Liver (tissue), 8 donors: ENCODE measurements at regions not wholly inside any gene's neighbourhood (a gene's known extent, or its start where the extent isn't known, plus 50 kb on each side); places are given as distances from the start of the nearest gene placed in this dataset.
"Not testable (repeated sequence)": the region's sequence is repeated elsewhere in the genome, so short reads cannot be mapped to it uniquely, and the experiment has no call there.

Experiments used
- DNase-seq: peaks from one replicate; pipeline ENCODE4 v3.0.0-alpha.2; 2017; ENCODE audit warnings: low spot score
- H3K27ac ChIP-seq, 2 donors: one replicate each; pipeline ENCODE4 v1.7.0; 2013; ENCODE audit warnings: inconsistent platforms in 2 of 2, low read length in 2 of 2, control low read depth in 1 of 2, low read depth in 1 of 2, mild to moderate bottlenecking in 1 of 2
- H3K27me3 ChIP-seq, 4 donors: one replicate each; pipeline versions ENCODE4 v1.6.1 to v1.7.0; 2013; ENCODE audit warnings: low read length in 3 of 4, inconsistent platforms in 1 of 4, mild to moderate bottlenecking in 1 of 4, moderate library complexity in 1 of 4; ENCODE audit not compliant: control insufficient read depth in 4 of 4, insufficient read depth in 4 of 4
- H3K36me3 ChIP-seq, 4 donors: one replicate each; pipeline versions ENCODE4 v1.6.1 to v1.7.0; 2013; ENCODE audit warnings: low read length in 3 of 4, mild to moderate bottlenecking in 3 of 4, low read depth in 1 of 4, moderate library complexity in 1 of 4; ENCODE audit not compliant: control insufficient read depth in 4 of 4, insufficient read depth in 3 of 4
- H3K4me1 ChIP-seq, 4 donors: one replicate each; pipeline versions ENCODE4 v1.6.1 to v1.7.0; 2013; ENCODE audit warnings: low read length in 3 of 4, mild to moderate bottlenecking in 3 of 4, moderate library complexity in 1 of 4; ENCODE audit not compliant: control insufficient read depth in 4 of 4, insufficient read depth in 4 of 4
- H3K4me3 ChIP-seq, 3 donors: one replicate each; pipeline versions ENCODE4 v1.6.1 to v1.7.0; 2013; ENCODE audit warnings: low read length in 3 of 3, control low read depth in 1 of 3, low read depth in 1 of 3, mild to moderate bottlenecking in 1 of 3
- H3K9ac ChIP-seq, 2 donors: one replicate each; pipeline ENCODE4 v1.7.0; 2013; ENCODE audit warnings: low read length in 2 of 2, mild to moderate bottlenecking in 2 of 2, moderate library complexity in 2 of 2, control low read depth in 1 of 2, low read depth in 1 of 2
- H3K9me3 ChIP-seq, 4 donors: one replicate each; pipeline versions ENCODE4 v1.6.1 to v1.7.0; 2013; ENCODE audit warnings: low read length in 3 of 4; ENCODE audit not compliant: control insufficient read depth in 4 of 4
- EGR1 ChIP-seq, 2 donors: IDR thresholded peaks; 2 replicates each; pipeline ENCODE4 v1.6.1; 2016 to 2018; ENCODE audit warnings: antibody characterized with exemption in 2 of 2, low read depth in 2 of 2
- FOXA1 ChIP-seq: IDR thresholded peaks from 2 replicates; pipeline ENCODE4 v1.6.1; 2016; ENCODE audit warnings: antibody characterized with exemption
- FOXA2 ChIP-seq: IDR thresholded peaks from 2 replicates; pipeline ENCODE4 v1.6.1; 2016; ENCODE audit warnings: antibody characterized with exemption
- HNF4G ChIP-seq: IDR thresholded peaks from 2 replicates; pipeline ENCODE4 v1.6.1; 2016; ENCODE audit warnings: antibody characterized with exemption
- JUND ChIP-seq, 2 donors: IDR thresholded peaks; 2 replicates each; pipeline ENCODE4 v1.6.1; 2016; ENCODE audit warnings: antibody characterized with exemption in 2 of 2
- NR2F2 ChIP-seq: IDR thresholded peaks from 2 replicates; pipeline ENCODE4 v1.6.1; 2016; ENCODE audit warnings: antibody characterized with exemption
- RXRA ChIP-seq, 2 donors: IDR thresholded peaks; 2 replicates each; pipeline ENCODE4 v1.6.1; 2017 to 2018; ENCODE audit warnings: antibody characterized with exemption in 2 of 2, mild to moderate bottlenecking in 1 of 2
- SP1 ChIP-seq: IDR thresholded peaks from 2 replicates; pipeline ENCODE4 v1.6.1; 2018; ENCODE audit warnings: antibody characterized with exemption, mild to moderate bottlenecking
- TAF1 ChIP-seq: conservative IDR thresholded peaks from 2 replicates; pipeline ENCODE4 v1.6.1; 2016; ENCODE audit warnings: antibody characterized with exemption, mild to moderate bottlenecking
- WGBS: extraction: QIAGEN DNeasy Blood & Tissue Kit; methylation state at CpG from one replicate; pipeline ENCODE4 v1.1.7; 2013; 5-methylcytosine and 5-hydroxymethylcytosine counted together
- TF ChIP-seq, protein P1 (sequence below): fragments of 150-350 bp; IDR thresholded peaks from 2 replicates; pipeline ENCODE4 v1.5.1; 2017; ENCODE audit warnings: improper control_type of control experiment, low read depth, low read length; ENCODE audit not compliant: missing input control
- TF ChIP-seq, protein P2 (sequence below): IDR thresholded peaks from 2 replicates; pipeline ENCODE4 v1.6.1; 2016; ENCODE audit warnings: antibody characterized with exemption
- TF ChIP-seq, protein P3 (sequence below): IDR thresholded peaks from 2 replicates; pipeline ENCODE4 v1.6.1; 2016; ENCODE audit warnings: antibody characterized with exemption
- donor health status: healthy.
- donor health status: healthy.
- donor health status: healthy.
- donor health status: healthy.
- donor health status: healthy.

DNA sequence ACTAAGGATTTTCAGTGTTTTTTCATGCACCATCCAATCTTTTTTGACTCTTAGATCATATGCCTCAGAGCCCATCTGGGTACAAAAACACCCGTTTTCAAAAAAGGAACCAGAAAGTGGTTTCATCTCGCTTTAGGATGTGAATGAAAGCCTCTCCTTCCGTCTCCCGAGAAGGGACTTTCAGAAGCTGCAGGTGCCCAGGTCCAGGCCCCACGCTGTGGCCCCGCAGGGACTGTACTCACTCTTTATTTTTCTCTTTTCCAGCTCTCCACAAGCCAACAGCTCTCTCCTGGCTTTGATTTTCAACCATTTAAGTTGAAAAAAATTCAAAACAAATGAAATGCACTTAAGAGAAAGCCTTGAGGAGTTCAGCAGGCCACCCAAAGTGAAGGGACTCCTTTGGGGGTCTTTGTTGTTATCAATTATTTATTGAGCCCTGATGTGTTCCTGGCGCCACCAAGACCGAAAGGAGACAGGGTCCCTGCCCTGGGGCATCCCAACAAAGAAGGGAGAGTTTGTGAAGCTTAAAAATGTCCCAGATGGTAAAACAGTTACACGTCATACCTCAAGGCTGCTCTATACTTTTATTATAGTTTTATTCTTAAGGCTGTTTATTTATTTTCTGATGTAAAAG, 467.3 kb downstream of the PREX1 start:
- Histone ChIP-seq H3K36me3 (no peaks in the 10 kb centered on the region), H3K27ac (no peak overlapping the region), H3K9ac (no peak overlapping the region), H3K4me3 (no peak overlapping the region), H3K9me3 (no peaks in the 10 kb centered on the region), H3K27me3 (no peaks in the 10 kb centered on the region), H3K4me1 (no peaks in the 10 kb centered on the region)
- no peak for TF ChIP-seq JUND (IDR thresholded peaks at IDR 0.05)
- no peak for TF ChIP-seq TAF1
- TF ChIP-seq, protein P1, sequence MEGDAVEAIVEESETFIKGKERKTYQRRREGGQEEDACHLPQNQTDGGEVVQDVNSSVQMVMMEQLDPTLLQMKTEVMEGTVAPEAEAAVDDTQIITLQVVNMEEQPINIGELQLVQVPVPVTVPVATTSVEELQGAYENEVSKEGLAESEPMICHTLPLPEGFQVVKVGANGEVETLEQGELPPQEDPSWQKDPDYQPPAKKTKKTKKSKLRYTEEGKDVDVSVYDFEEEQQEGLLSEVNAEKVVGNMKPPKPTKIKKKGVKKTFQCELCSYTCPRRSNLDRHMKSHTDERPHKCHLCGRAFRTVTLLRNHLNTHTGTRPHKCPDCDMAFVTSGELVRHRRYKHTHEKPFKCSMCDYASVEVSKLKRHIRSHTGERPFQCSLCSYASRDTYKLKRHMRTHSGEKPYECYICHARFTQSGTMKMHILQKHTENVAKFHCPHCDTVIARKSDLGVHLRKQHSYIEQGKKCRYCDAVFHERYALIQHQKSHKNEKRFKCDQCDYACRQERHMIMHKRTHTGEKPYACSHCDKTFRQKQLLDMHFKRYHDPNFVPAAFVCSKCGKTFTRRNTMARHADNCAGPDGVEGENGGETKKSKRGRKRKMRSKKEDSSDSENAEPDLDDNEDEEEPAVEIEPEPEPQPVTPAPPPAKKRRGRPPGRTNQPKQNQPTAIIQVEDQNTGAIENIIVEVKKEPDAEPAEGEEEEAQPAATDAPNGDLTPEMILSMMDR: no peak
- 79% methylated on average over 9 of the region's 9 CpGs for WGBS
- DNase-seq: no peak

DNA sequence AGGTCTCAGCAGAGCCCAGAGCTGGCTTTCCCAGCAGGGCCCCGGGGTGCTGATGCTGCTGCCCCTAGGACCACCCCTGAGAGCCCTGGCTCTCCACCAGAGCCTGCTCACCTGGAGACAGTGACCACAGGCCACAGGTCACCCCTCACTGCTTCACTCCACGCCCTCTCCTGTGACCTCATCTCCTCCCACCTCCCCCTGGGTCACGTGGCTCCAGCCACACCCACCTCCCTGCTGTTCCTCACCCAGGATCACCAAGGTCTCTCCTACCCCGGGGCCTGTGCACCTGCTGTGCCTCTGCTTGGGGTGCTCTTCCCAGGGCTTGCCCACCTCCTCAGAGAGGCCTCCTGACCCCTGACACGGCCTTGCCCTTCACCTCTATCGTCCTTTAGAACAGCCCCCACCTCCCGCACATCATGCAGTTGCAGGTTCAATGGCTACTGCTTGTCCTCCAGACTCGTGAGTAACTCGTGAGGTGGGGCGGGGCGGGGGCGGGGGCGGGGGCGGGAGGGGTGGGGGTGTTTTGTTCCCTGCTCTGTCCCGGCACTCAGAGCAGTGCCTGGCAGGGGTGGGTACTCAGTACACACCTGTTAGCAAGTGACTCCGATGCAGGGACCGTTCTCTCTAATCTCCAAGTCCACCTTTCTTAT, 468.0 kb downstream of the PREX1 start:
- H3K9ac ChIP-seq: no peak overlapping the region
- no peaks in the 10 kb centered on the region for H3K9me3 ChIP-seq
- TF ChIP-seq TAF1 (no peak), HNF4G (no peak), EGR1 (IDR thresholded peaks at IDR 0.05; ENCODE audit: low read depth in 2 of 2) (no peak)
- TF ChIP-seq, protein P2, sequence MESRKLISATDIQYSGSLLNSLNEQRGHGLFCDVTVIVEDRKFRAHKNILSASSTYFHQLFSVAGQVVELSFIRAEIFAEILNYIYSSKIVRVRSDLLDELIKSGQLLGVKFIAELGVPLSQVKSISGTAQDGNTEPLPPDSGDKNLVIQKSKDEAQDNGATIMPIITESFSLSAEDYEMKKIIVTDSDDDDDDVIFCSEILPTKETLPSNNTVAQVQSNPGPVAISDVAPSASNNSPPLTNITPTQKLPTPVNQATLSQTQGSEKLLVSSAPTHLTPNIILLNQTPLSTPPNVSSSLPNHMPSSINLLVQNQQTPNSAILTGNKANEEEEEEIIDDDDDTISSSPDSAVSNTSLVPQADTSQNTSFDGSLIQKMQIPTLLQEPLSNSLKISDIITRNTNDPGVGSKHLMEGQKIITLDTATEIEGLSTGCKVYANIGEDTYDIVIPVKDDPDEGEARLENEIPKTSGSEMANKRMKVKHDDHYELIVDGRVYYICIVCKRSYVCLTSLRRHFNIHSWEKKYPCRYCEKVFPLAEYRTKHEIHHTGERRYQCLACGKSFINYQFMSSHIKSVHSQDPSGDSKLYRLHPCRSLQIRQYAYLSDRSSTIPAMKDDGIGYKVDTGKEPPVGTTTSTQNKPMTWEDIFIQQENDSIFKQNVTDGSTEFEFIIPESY: no peak
- no peaks in the 10 kb centered on the region for H3K4me1 ChIP-seq
- no peaks in the 10 kb centered on the region for H3K36me3 ChIP-seq
- no peak overlapping the region for H3K27ac ChIP-seq
- WGBS: 50% methylated on average over 17 of the region's 17 CpGs
- no peaks in the 10 kb centered on the region for H3K27me3 ChIP-seq
- no peak overlapping the region for H3K4me3 ChIP-seq
- no peak for DNase-seq

DNA sequence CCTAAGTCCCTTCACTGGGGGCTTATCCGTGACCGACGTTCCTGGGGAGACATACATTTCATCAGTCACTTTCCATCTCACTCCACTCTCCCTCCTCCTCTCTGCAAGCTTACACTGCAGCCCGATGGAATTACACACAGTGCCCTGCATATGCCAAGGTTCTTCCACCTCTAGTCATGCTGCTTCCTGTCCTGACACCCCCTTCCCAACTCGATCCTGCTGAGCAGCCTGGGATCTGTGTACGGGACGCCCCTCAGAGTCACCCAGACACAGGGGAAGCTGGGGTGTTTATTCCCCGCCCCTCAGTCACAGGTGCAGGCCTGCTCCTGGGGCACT, 468.8 kb downstream of the PREX1 start:
- not testable (repeated sequence) for H3K4me3 ChIP-seq, H3K27ac ChIP-seq, H3K9me3 ChIP-seq, H3K36me3 ChIP-seq, H3K9ac ChIP-seq, H3K4me1 ChIP-seq, DNase-seq, H3K27me3 ChIP-seq
- WGBS: 73% methylated on average over 8 of the region's 8 CpGs

DNA sequence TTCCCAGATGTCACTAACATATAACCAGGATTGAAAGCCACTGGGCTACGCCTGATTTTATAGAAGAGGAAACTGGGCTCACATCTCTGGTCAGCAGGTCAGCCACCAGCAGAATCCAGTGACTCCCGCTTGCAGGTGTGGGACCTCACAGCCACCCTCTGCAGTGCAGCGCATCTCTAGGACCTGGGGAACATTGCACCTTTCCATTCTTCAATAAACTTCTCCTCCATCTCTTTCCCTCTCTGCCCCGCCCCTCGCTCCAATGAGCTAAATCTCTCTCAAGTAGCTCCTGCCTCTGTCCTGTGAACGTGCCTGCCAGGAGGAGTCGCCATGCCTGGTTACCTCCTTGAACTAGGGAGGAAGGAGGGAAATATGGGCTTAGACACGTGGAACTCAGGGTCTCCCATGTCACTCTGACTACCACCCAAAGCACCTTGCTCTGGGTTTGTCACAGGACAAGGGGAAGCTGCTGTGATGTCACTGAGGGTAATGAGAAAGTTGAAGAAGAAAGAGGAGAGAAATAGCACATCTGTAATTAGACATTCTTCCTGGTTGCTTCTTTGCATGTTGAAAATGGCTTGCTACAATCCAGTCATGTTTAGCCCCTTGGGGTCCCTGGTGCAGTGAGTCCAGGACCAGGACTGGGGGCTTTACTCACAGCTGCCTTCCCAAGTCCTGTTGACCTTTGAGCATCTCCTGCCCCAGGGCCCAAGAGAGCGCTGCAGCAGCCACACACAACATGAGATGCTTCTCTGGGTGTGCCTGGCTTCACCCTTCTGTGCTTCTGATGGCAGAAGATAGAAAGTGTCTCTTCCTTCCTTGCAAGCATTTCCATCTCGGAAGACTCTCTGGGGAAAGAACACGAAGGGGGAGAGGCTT, 469.4 kb downstream of the PREX1 start:
- TF ChIP-seq HNF4G (no peak), NR2F2 (no peak), FOXA2 (no peak), TAF1 (no peak), RXRA (IDR thresholded peaks at IDR 0.05) (no peak), SP1 (no peak), FOXA1 (no peak)
- TF ChIP-seq, protein P3, sequence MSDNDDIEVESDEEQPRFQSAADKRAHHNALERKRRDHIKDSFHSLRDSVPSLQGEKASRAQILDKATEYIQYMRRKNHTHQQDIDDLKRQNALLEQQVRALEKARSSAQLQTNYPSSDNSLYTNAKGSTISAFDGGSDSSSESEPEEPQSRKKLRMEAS: no peak
- TF ChIP-seq, protein P2: no peak
- TF ChIP-seq, protein P1: no peak
- 81% methylated on average over 11 of the region's 11 CpGs for WGBS
- Histone ChIP-seq H3K27ac (no peak overlapping the region), H3K4me1 (no peaks in the 10 kb centered on the region), H3K9me3 (no peaks in the 10 kb centered on the region), H3K27me3 (no peaks in the 10 kb centered on the region), H3K4me3 (no peak overlapping the region), H3K9ac (no peak overlapping the region), H3K36me3 (no peaks in the 10 kb centered on the region)
- DNase-seq: no peak
